Fibroblast of lung (primary cell): ENCODE measurements at regions not wholly inside any gene's neighbourhood (a gene's known extent, or its start where the extent isn't known, plus 50 kb on each side); places are given as distances from the start of the nearest gene placed in this dataset.

Experiments used
- DNase-seq, 2 donors: peaks; one replicate each; pipeline versions ENCODE4 v3.0.0 to v3.0.0-alpha.2; 2010; ENCODE audit warnings: low read depth in 2 of 2
- H2AFZ ChIP-seq: 2 replicates; pipeline ENCODE4 v1.5.1; 2012; ENCODE audit warnings: low read length, control low read depth, inconsistent platforms
- H3K27ac ChIP-seq: 2 replicates; pipeline ENCODE4 v1.5.1; 2011; ENCODE audit warnings: low read length, control low read depth; ENCODE audit not compliant: insufficient read depth
- H3K27me3 ChIP-seq: 2 replicates; pipeline ENCODE4 v1.5.1; 2011; ENCODE audit warnings: mild to moderate bottlenecking, low read length; ENCODE audit not compliant: control insufficient read depth, insufficient read depth
- H3K36me3 ChIP-seq: 2 replicates; pipeline ENCODE4 v1.5.1; 2011; ENCODE audit warnings: low read length; ENCODE audit not compliant: control insufficient read depth, insufficient read depth
- H3K4me1 ChIP-seq: 2 replicates; pipeline ENCODE4 v1.5.1; 2011; ENCODE audit warnings: low read length; ENCODE audit not compliant: control insufficient read depth, insufficient read depth; ENCODE audit errors: extremely low read depth
- H3K4me2 ChIP-seq: 2 replicates; pipeline ENCODE4 v1.5.1; 2011; ENCODE audit warnings: low read length, control low read depth; ENCODE audit not compliant: insufficient read depth; ENCODE audit errors: extremely low read depth
- H3K4me3 ChIP-seq, 4 experiments: fragments of 200-600 bp in 1 of 4; sonication (generic) in 1 of 4; replicated peaks in 1 of 4; 2 replicates each; pipeline ENCODE4 v1.5.1; 2011 to 2016; ENCODE audit warnings: low read length in 4 of 4, low read depth in 3 of 4, mild to moderate bottlenecking in 3 of 4, control low read depth in 2 of 4, inconsistent platforms in 1 of 4, mixed read lengths in 1 of 4; ENCODE audit not compliant: insufficient read depth in 1 of 4; ENCODE audit errors: control extremely low read depth in 1 of 4
- H3K79me2 ChIP-seq: 2 replicates; pipeline ENCODE4 v1.5.1; 2012; ENCODE audit warnings: mild to moderate bottlenecking, low read length, inconsistent platforms; ENCODE audit not compliant: control insufficient read depth, insufficient read depth
- H3K9ac ChIP-seq: 2 replicates; pipeline ENCODE4 v1.5.1; 2011; ENCODE audit warnings: mild to moderate bottlenecking, low read length, control low read depth; ENCODE audit not compliant: insufficient read depth
- H3K9me3 ChIP-seq: 2 replicates; pipeline ENCODE4 v1.5.1; 2012; ENCODE audit warnings: low read depth, low read length; ENCODE audit not compliant: control insufficient read depth, insufficient read depth
- H4K20me1 ChIP-seq: 2 replicates; pipeline ENCODE4 v1.5.1; 2011; ENCODE audit warnings: low read length; ENCODE audit not compliant: control insufficient read depth, insufficient read depth; ENCODE audit errors: extremely low read depth
- EZH2 ChIP-seq: IDR thresholded peaks from 2 replicates; pipeline ENCODE4 v1.5.1; 2012; ENCODE audit warnings: low read length, control low read depth, mild to moderate bottlenecking; ENCODE audit errors: missing control alignments
- TF ChIP-seq, protein P1 (sequence below), 2 donors: IDR thresholded peaks in 1 of 2; conservative IDR thresholded peaks in 1 of 2; 1 replicate in 1 of 2; 2 replicates in 1 of 2; pipeline ENCODE4 v1.5.1; 2011 to 2012; ENCODE audit warnings: low read length in 2 of 2, control low read depth in 1 of 2, inconsistent platforms in 1 of 2, low read depth in 1 of 2, mild to moderate bottlenecking in 1 of 2

GRCh38 chr2:219733746-219734145 lies 106.3 kb downstream of the SLC4A3 start:
- H3K27ac ChIP-seq = no peak overlapping the region
- no peak overlapping the region for H3K4me2 ChIP-seq
- H2AFZ ChIP-seq = no peak overlapping the region
- H3K36me3 ChIP-seq = no peaks in the 10 kb centered on the region
- no peak overlapping the region for H3K9ac ChIP-seq
- no peaks in the 10 kb centered on the region for H3K79me2 ChIP-seq
- H3K4me1 ChIP-seq = no peaks in the 10 kb centered on the region
- H3K9me3 ChIP-seq = no peaks in the 10 kb centered on the region
- no peaks in the 10 kb centered on the region for H3K27me3 ChIP-seq
- DNase-seq = no peak
- no peak overlapping the region for H3K4me3 ChIP-seq
- TF ChIP-seq, protein P1, sequence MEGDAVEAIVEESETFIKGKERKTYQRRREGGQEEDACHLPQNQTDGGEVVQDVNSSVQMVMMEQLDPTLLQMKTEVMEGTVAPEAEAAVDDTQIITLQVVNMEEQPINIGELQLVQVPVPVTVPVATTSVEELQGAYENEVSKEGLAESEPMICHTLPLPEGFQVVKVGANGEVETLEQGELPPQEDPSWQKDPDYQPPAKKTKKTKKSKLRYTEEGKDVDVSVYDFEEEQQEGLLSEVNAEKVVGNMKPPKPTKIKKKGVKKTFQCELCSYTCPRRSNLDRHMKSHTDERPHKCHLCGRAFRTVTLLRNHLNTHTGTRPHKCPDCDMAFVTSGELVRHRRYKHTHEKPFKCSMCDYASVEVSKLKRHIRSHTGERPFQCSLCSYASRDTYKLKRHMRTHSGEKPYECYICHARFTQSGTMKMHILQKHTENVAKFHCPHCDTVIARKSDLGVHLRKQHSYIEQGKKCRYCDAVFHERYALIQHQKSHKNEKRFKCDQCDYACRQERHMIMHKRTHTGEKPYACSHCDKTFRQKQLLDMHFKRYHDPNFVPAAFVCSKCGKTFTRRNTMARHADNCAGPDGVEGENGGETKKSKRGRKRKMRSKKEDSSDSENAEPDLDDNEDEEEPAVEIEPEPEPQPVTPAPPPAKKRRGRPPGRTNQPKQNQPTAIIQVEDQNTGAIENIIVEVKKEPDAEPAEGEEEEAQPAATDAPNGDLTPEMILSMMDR (conservative IDR thresholded peaks at IDR 0.05 in 1 of 2, IDR thresholded peaks at IDR 0.05 in 1 of 2; ENCODE audit: low read depth in 1 of 2, low read length in 2 of 2) = no peak
- no peak for TF ChIP-seq EZH2
- H4K20me1 ChIP-seq = no peaks in the 10 kb centered on the region

- Histone ChIP-seq H3K9ac (no peak overlapping the region), H3K79me2 (no peaks in the 10 kb centered on the region), H4K20me1 (no peaks in the 10 kb centered on the region), H3K9me3 (no peaks in the 10 kb centered on the region), H3K36me3 (no peaks in the 10 kb centered on the region), H3K27me3 (peaks cover under 1% of the 10 kb centered on the region), H3K4me3 (no peak overlapping the region), H2AFZ (no peak overlapping the region), H3K4me1 (no peaks in the 10 kb centered on the region), H3K4me2 (no peak overlapping the region), H3K27ac (no peak overlapping the region)
- peak; percentile 79 to 82 for DNase-seq
- no peak for TF ChIP-seq EZH2
- TF ChIP-seq, protein P1 (conservative IDR thresholded peaks at IDR 0.05 in 1 of 2, IDR thresholded peaks at IDR 0.05 in 1 of 2; ENCODE audit: low read depth in 1 of 2, low read length in 2 of 2) = peak; percentile 52 to 56
Measured at GRCh38 chr2:219736209-219736608, 108.8 kb downstream of the SLC4A3 start.

- H3K9ac ChIP-seq = no peak overlapping the region
- no peaks in the 10 kb centered on the region for H3K9me3 ChIP-seq
- no peak overlapping the region for H2AFZ ChIP-seq
- peak; percentile 36 to 41 for DNase-seq
- H3K27me3 ChIP-seq = peaks cover 2% of the 10 kb centered on the region
- no peak overlapping the region for H3K27ac ChIP-seq
- H4K20me1 ChIP-seq = no peaks in the 10 kb centered on the region
- no peak for TF ChIP-seq EZH2
- TF ChIP-seq, protein P1 (conservative IDR thresholded peaks at IDR 0.05 in 1 of 2, IDR thresholded peaks at IDR 0.05 in 1 of 2; ENCODE audit: low read depth in 1 of 2, low read length in 2 of 2) = peak; percentile 54 to 72
- H3K79me2 ChIP-seq = no peaks in the 10 kb centered on the region
- H3K4me2 ChIP-seq = no peak overlapping the region
- H3K4me3 ChIP-seq = no peak overlapping the region
- no peaks in the 10 kb centered on the region for H3K4me1 ChIP-seq
- H3K36me3 ChIP-seq = no peaks in the 10 kb centered on the region
Measured at GRCh38 chr2:219737270-219737691, 109.9 kb downstream of the SLC4A3 start.
